Activated CD4-positive, alpha-beta T cell treated with anti-CD3 and anti-CD28 coated beads for 36 hours (primary cell): ENCODE measurements at regions not wholly inside any gene's neighbourhood (a gene's known extent, or its start where the extent isn't known, plus 50 kb on each side); places are given as distances from the start of the nearest gene placed in this dataset.
A peak's percentile ranks its signal among the peaks of the same experiment; 100 is the strongest.
"Not testable (repeated sequence)": the region's sequence is repeated elsewhere in the genome, so short reads cannot be mapped to it uniquely, and the experiment has no call there.

ENCODE experiments used
- ATAC-seq: fragments of 200-7000 bp; cut with Tn5 transposase; one replicate; pipeline ENCODE4 v1.10.0; 2021; ENCODE audit warnings: mild to moderate bottlenecking, moderate library complexity
- CTCF ChIA-PET: fragments of 350-600 bp; sonication (Branson Sonifier 250); formaldehyde crosslinking; loops from one replicate; lab custom pipeline; 2021; ENCODE audit warnings: antibody characterized with exemption; lab: Charles Lee
- POLR2A ChIA-PET: fragments of 350-600 bp; sonication (Branson Sonifier 250); formaldehyde crosslinking; loops from one replicate; lab custom pipeline; 2021; ENCODE audit warnings: antibody characterized with exemption, inconsistent platforms; lab: Charles Lee
- DNase-seq: peaks from one replicate; pipeline ENCODE4 v3.0.0-alpha.2; 2020
- H3K27ac Mint-ChIP-seq: one replicate; pipeline ENCODE4 v1.8.0; 2021; ENCODE audit warnings: mixed read lengths
- H3K27me3 Mint-ChIP-seq: one replicate; pipeline ENCODE4 v1.8.0; 2021; ENCODE audit warnings: mixed read lengths
- H3K36me3 Mint-ChIP-seq: one replicate; pipeline ENCODE4 v1.8.0; 2021; ENCODE audit warnings: low read depth, mixed read lengths
- H3K4me1 Mint-ChIP-seq: one replicate; pipeline ENCODE4 v1.8.0; 2021; ENCODE audit warnings: mixed read lengths
- H3K4me3 Mint-ChIP-seq: one replicate; pipeline ENCODE4 v1.8.0; 2021; ENCODE audit warnings: mild to moderate bottlenecking, moderate library complexity, mixed read lengths
- H3K9me3 Mint-ChIP-seq: one replicate; pipeline ENCODE4 v1.8.0; 2021; ENCODE audit warnings: low read depth, mixed read lengths
- intact Hi-C, 2 experiments: fragments of 100-400 bp; cut with DNase I in 1 of 2; cut with micrococcal nuclease in 1 of 2; formaldehyde crosslinking; loops; one replicate each; pipeline versions ENCODE4 v1.14.2 to v1.15.1; 2022 to 2024; cut with DNase I, micrococcal nuclease

DNA sequence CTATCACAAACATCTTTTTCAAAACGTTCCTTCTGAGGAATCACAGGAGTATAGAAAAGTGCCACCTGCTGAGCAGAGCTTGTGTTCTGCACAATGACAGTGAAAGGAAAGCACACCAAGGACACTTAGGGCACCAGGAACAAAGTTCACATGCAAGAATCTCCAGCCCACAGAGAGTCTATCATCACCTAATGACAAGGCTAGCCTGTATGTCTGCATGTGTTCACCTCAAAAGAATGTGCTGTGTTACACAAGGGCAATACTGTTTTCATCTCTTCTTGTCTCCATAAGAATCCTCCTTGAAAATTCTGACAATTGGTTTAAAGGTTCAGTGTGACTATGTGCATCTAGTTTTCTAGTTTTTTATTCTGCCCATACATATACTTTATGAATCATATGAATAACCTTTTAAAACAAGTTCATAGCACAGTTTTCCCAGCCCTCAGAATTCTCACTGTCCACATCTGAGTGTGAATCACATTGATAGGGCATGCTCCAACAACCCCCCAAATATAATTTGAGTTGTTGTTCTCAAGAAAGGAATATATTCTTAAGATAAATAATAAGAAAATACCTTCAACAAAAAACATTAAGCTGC, 118.0 kb downstream of the PWWP3B start:
- Mint-ChIP-seq H3K4me3 (no peak overlapping the region), H3K27me3 (no peaks in the 10 kb centered on the region), H3K36me3 (no peaks in the 10 kb centered on the region), H3K9me3 (no peaks in the 10 kb centered on the region), H3K27ac (no peak overlapping the region), H3K4me1 (no peaks in the 10 kb centered on the region)
- no peak for ATAC-seq
- ChIA-PET POLR2A (no interaction called here), CTCF (no interaction called here)
- no peak for DNase-seq
- intact Hi-C loops: no loop called here

DNA sequence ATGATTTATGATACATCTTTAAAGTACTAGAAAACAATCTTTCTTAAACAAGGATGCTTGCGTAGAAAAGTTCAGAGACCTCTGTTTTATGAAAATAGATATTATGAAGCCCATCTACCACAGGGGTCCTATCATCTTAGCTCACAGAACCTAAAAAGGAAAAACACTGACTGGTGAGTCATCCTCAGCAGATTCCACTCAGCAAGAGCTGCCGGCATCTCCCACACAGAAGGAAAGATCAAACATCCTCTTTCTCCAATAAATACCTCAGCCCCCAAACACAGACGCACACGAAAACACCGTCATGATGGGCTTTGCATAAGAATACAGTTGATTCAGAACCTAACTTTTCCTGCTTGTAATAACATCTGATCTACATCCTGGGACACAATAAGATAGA, 122.7 kb downstream of the PWWP3B start:
- intact Hi-C loops, CTCF ChIA-PET, ATAC-seq, POLR2A ChIA-PET, H3K9me3 Mint-ChIP-seq, H3K27me3 Mint-ChIP-seq, H3K4me1 Mint-ChIP-seq, DNase-seq, H3K4me3 Mint-ChIP-seq, H3K36me3 Mint-ChIP-seq, H3K27ac Mint-ChIP-seq: not testable (repeated sequence)

GRCh38 chrX:106291779-106292390, 123.8 kb downstream of the PWWP3B start:
- H3K27ac Mint-ChIP-seq, H3K4me1 Mint-ChIP-seq, POLR2A ChIA-PET, CTCF ChIA-PET, H3K9me3 Mint-ChIP-seq, H3K36me3 Mint-ChIP-seq, DNase-seq, intact Hi-C loops, ATAC-seq, H3K27me3 Mint-ChIP-seq, H3K4me3 Mint-ChIP-seq: not testable (repeated sequence)

DNA sequence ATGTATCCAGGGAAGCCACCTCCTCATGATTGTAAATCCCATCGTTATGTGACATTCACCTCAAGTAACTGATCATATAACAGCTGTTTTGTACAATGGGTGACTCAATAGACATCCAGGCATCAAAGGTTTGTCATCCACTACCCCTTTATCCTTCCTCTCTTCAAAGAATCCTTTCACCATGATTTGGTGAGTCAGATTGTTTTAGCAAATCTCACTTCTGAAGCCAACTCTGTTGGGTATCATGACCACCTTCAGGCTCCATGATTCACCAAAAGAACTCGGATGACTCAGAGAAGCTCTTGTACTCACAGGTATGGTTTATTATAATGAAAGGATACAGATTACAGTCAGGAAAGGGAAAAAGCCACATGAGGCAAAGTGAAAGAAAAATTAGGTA, 132.1 kb downstream of the PWWP3B start:
- CTCF ChIA-PET: no interaction called here
- DNase-seq: no peak
- POLR2A ChIA-PET: no interaction called here
- no peaks in the 10 kb centered on the region for H3K36me3 Mint-ChIP-seq
- H3K4me1 Mint-ChIP-seq: no peaks in the 10 kb centered on the region
- H3K9me3 Mint-ChIP-seq: no peaks in the 10 kb centered on the region
- ATAC-seq: peak; percentile 33
- H3K27me3 Mint-ChIP-seq: no peaks in the 10 kb centered on the region
- H3K4me3 Mint-ChIP-seq: no peak overlapping the region
- no peak overlapping the region for H3K27ac Mint-ChIP-seq
- intact Hi-C loops: no loop called here

DNA sequence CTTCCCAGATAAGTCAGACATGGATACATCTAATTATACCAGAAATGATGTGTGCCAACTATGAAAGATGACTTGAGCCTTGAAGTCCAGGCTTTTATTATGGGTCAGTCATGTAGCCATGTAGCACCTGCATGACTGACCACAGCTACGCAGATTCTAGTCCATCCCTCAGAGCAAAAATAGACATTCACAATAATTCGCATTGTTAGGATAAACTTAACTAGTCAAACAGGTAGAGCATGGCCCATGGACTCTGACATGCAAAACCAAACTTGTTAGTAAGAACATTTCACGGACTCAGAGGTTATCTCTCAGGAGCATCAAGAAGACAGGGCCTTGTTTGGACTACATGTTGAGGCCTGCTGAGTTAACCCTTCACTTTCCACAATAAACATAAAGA, 132.6 kb downstream of the PWWP3B start:
- intact Hi-C loops: no loop called here
- ChIA-PET CTCF (no interaction called here), POLR2A (no interaction called here)
- H3K4me3 Mint-ChIP-seq: no peak overlapping the region
- H3K27ac Mint-ChIP-seq: no peak overlapping the region
- no peaks in the 10 kb centered on the region for H3K36me3 Mint-ChIP-seq
- DNase-seq (no peak), ATAC-seq (no peak)
- no peaks in the 10 kb centered on the region for H3K27me3 Mint-ChIP-seq
- no peaks in the 10 kb centered on the region for H3K4me1 Mint-ChIP-seq
- H3K9me3 Mint-ChIP-seq: no peaks in the 10 kb centered on the region

GRCh38 chrX:106302304-106302703, 134.2 kb downstream of the PWWP3B start:
- ChIA-PET POLR2A (no interaction called here), CTCF (no interaction called here)
- H3K9me3 Mint-ChIP-seq: no peaks in the 10 kb centered on the region
- DNase-seq (no peak), ATAC-seq (no peak)
- H3K4me3 Mint-ChIP-seq: no peak overlapping the region
- no peaks in the 10 kb centered on the region for H3K4me1 Mint-ChIP-seq
- intact Hi-C loops: no loop called here
- H3K27me3 Mint-ChIP-seq: no peaks in the 10 kb centered on the region
- no peak overlapping the region for H3K27ac Mint-ChIP-seq
- H3K36me3 Mint-ChIP-seq: no peaks in the 10 kb centered on the region

DNA sequence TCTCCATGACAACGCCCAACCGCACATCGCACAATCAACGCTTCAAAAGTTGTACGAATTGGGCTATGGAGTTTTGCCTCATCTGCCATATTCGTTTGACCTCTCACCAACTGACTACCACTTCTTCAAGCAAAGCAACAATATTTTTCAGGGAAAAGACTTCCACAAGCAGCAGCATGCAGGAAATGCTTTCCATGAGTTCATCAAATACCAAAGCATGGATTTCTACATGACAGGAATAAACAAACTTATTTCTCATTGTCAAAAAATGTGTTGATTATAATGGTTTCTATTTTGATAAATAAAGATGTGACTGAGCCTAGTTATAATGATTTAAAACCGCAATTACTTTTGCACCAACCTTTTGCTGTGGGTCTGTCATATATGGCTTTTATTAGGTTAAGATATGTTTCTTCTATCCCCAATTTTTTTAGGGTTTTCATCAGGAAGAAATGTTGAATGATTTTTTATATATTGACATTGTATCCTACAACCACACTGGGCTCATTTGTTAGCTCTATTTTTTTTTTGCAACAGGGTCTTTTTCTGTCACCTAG, 138.4 kb downstream of the PWWP3B start:
- CTCF ChIA-PET: no interaction called here
- no peak overlapping the region for H3K4me3 Mint-ChIP-seq
- POLR2A ChIA-PET: no interaction called here

DNA sequence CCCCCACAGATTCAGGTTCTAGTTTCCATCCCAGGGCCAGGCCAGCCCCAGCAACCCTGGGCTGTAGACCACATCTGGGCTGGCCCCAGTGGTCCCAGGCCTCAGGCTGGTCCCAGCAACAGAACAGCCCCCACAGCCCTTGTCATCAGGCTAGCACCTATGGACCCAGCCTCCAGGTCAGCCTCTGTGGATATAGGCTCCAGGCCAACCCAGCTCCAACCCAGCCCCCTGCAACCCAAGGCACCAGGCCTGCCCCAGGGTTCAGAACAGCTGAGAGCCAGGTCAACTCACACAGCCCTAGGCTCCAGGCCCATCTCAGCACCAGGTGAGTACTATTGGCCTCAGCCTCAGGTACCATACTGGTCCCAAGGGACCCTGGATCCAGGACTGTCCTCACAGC, 155.3 kb downstream of the PWWP3B start:
- no peak for ATAC-seq
- Mint-ChIP-seq H3K36me3 (no peaks in the 10 kb centered on the region), H3K27ac (no peak overlapping the region), H3K27me3 (no peaks in the 10 kb centered on the region), H3K4me1 (no peaks in the 10 kb centered on the region), H3K4me3 (no peak overlapping the region), H3K9me3 (no peaks in the 10 kb centered on the region)
- no peak for DNase-seq
- ChIA-PET CTCF (no interaction called here), POLR2A (no interaction called here)
- intact Hi-C loops: no loop called here

More for the DNA sequence above, 138.4 kb downstream of the PWWP3B start:
- no peaks in the 10 kb centered on the region for H3K27me3 Mint-ChIP-seq
- H3K4me1 Mint-ChIP-seq: no peaks in the 10 kb centered on the region
- H3K27ac Mint-ChIP-seq: no peak overlapping the region
- intact Hi-C loops: no loop called here
- no peaks in the 10 kb centered on the region for H3K9me3 Mint-ChIP-seq
- no peaks in the 10 kb centered on the region for H3K36me3 Mint-ChIP-seq
- DNase-seq (no peak), ATAC-seq (no peak)

DNA sequence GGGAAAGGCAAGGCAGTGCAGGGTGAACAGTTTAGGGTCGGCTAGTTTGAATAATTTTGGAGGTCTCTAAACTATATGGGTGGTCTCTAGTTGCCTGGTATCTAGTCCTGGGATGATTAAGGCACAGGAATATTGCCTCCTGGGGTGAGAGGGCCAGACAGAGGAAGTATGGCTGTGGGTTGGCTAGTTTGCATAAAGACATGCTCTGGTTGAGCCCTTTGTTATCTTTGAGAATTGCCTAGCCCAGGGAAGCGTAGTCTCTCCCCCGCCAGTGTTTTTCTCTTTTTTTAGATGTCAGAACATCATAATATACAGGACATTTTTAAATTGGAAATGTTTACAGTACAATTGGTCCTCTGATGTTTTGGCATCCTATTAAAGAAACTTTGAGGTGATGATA, 163.5 kb downstream of the PWWP3B start:
- intact Hi-C loops: no loop called here
- no peak for DNase-seq
- no peak overlapping the region for H3K4me3 Mint-ChIP-seq
- ChIA-PET POLR2A (no interaction called here), CTCF (no interaction called here)
- H3K36me3 Mint-ChIP-seq: no peaks in the 10 kb centered on the region
- H3K9me3 Mint-ChIP-seq: no peaks in the 10 kb centered on the region
- no peak overlapping the region for H3K27ac Mint-ChIP-seq
- no peak for ATAC-seq
- H3K27me3 Mint-ChIP-seq: no peaks in the 10 kb centered on the region
- H3K4me1 Mint-ChIP-seq: no peaks in the 10 kb centered on the region

DNA sequence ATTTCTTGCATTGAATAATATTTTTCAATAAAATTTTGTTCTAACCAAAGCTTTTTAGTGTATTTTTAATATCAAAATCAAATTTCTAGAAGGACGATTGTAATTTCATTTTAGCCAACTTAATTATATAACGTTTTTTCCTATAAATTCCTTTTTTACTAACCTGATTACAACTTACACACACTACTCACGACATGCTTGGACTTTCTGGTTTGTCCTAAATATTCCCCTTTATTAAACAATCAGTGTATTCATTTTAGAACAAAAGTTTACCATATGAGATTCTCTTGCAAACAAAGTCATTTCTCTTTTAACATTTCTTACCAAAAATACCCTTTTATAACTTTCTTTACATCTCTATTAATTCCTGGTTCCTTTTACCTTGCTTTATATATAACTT, 173.7 kb downstream of the PWWP3B start:
- H3K27ac Mint-ChIP-seq: no peak overlapping the region

DNA sequence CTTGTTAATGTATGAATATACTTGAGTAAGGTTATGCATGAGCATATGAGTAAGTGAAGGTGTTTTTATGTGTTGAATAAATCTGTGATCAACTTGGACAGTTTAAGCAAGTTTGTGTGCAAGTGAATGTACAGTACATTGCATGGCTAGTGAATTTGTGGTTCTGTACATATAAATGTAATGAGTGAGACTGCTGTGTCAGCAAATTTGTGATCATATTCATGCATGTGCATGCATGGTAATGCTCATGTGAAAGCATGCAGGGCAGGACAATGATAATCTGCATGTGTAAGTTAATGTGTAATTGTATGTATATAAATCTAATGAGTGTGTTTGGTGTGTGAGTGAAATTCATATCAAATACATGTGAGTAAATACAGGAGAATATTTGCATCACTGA, 188.5 kb downstream of the PWWP3B start:
- no peak for DNase-seq
- no peaks in the 10 kb centered on the region for H3K4me1 Mint-ChIP-seq
- ATAC-seq: no peak

More for the DNA sequence above, 173.7 kb downstream of the PWWP3B start:
- ChIA-PET CTCF (no interaction called here), POLR2A (no interaction called here)
- no peak for DNase-seq
- no peaks in the 10 kb centered on the region for H3K27me3 Mint-ChIP-seq
- no peaks in the 10 kb centered on the region for H3K36me3 Mint-ChIP-seq
- no peaks in the 10 kb centered on the region for H3K4me1 Mint-ChIP-seq
- peaks cover 2% of the 10 kb centered on the region for H3K9me3 Mint-ChIP-seq
- intact Hi-C loops: no loop called here
- no peak overlapping the region for H3K4me3 Mint-ChIP-seq
- ATAC-seq: no peak

GRCh38 chrX:106363214-106363613, 195.1 kb downstream of the PWWP3B start:
- DNase-seq (no peak), ATAC-seq (no peak)
- ChIA-PET CTCF (interaction anchor here (0.7 kb wide), 1 partner anchor 10 kb away, joined by 3 read pairs; no protein-coding TSS in a partner anchor), POLR2A (interaction anchor here (0.6 kb wide), 1 partner anchor 457 kb away, joined by 3 read pairs; no protein-coding TSS in a partner anchor)
- no peak overlapping the region for H3K27ac Mint-ChIP-seq
- H3K9me3 Mint-ChIP-seq: no peaks in the 10 kb centered on the region
- no peaks in the 10 kb centered on the region for H3K36me3 Mint-ChIP-seq
- H3K27me3 Mint-ChIP-seq: peaks cover 1% of the 10 kb centered on the region
- no peak overlapping the region for H3K4me3 Mint-ChIP-seq
- no peaks in the 10 kb centered on the region for H3K4me1 Mint-ChIP-seq
- intact Hi-C loops: no loop called here

More for the DNA sequence above, 188.5 kb downstream of the PWWP3B start:
- ChIA-PET CTCF (no interaction called here), POLR2A (no interaction called here)
- Mint-ChIP-seq H3K27me3 (no peaks in the 10 kb centered on the region), H3K36me3 (no peaks in the 10 kb centered on the region), H3K9me3 (no peaks in the 10 kb centered on the region), H3K27ac (no peak overlapping the region), H3K4me3 (no peak overlapping the region)
- intact Hi-C loops: no loop called here
